ENCODE measurements at regions not wholly inside any gene's neighbourhood (a gene's known extent, or its start where the extent isn't known, plus 50 kb on each side); places are given as distances from the start of the nearest gene placed in this dataset.

- Histone ChIP-seq H3F3A (ENCODE audit: low read length, unreplicated experiment) (no peaks in the 10 kb centered on the region), H3K79me2 (ENCODE audit: low read length) (no peaks in the 10 kb centered on the region), H3K36me3 (ENCODE audit: low read depth, low read length) (no peaks in the 10 kb centered on the region), H3K27me3 (ENCODE audit: low read length) (no peaks in the 10 kb centered on the region), H3K9me3 (ENCODE audit: low read length) (no peaks in the 10 kb centered on the region), H2AFZ (ENCODE audit: low read length) (no peak overlapping the region), H3K27ac (ENCODE audit: low read length) (peak overlapping the region; percentile 20; the same call in 1 of the 2 replicates), H3K9me2 (replicated peaks; ENCODE audit: low read length) (no peaks in the 10 kb centered on the region), H4K20me1 (ENCODE audit: low read length) (no peaks in the 10 kb centered on the region), H3K4me1 (ENCODE audit: insufficient read depth, low read length) (0 out of 2 replicates have a peak, but pooled peaks cover 5% of the 10 kb centered on the region), H3K4me2 (ENCODE audit: low read length) (no peak overlapping the region), H3K4me3 (ENCODE audit: low read length) (no peak overlapping the region), H3K9ac (ENCODE audit: low read length) (no peak overlapping the region)
- intact Hi-C loops (cut with micrococcal nuclease): no loop called here
- BruUV-seq (replicated peaks): no TSS peak
- ChIA-PET POLR2A (ENCODE audit: unreplicated experiment) (no interaction called here), CTCF (no interaction called here)
- TF ChIP-seq CTCF (conservative IDR thresholded peaks at IDR 0.05; ENCODE audit: low read depth, low read length): no peak
- no peak for TF ChIP-seq EZH2phosphoT487 (IDR thresholded peaks at IDR 0.05; ENCODE audit: borderline replicate concordance, low read length)
- TF ChIP-seq EZH2 (IDR thresholded peaks at IDR 0.05; ENCODE audit: low read length, unreplicated experiment): no peak
- no peak for ATAC-seq
- DNase-seq: peak; percentile 14
These were observed 118.3 kb upstream of the FOXF1 start for GRCh38 chr16:86391984-86392383.

GRCh38 chr16:86392436-86393152 lies 117.7 kb upstream of the FOXF1 start:
- H3F3A ChIP-seq (ENCODE audit: low read length, unreplicated experiment): no peaks in the 10 kb centered on the region
- H3K27ac ChIP-seq (ENCODE audit: low read length): no peak overlapping the region
- H3K79me2 ChIP-seq (ENCODE audit: low read length): no peaks in the 10 kb centered on the region
- peak; percentile 26 for DNase-seq
- no peak overlapping the region for H3K4me3 ChIP-seq (ENCODE audit: low read length)
- no TSS peak for BruUV-seq (replicated peaks)
- 0 out of 2 replicates have a peak, but pooled peaks cover 6% of the 10 kb centered on the region for H3K4me1 ChIP-seq (ENCODE audit: insufficient read depth, low read length)
- H3K27me3 ChIP-seq (ENCODE audit: low read length): no peaks in the 10 kb centered on the region
- no peaks in the 10 kb centered on the region for H3K36me3 ChIP-seq (ENCODE audit: low read depth, low read length)
- TF ChIP-seq CTCF (conservative IDR thresholded peaks at IDR 0.05; ENCODE audit: low read depth, low read length) (no peak), EZH2phosphoT487 (IDR thresholded peaks at IDR 0.05; ENCODE audit: borderline replicate concordance, low read length) (no peak), EZH2 (IDR thresholded peaks at IDR 0.05; ENCODE audit: low read length, unreplicated experiment) (no peak)
- ChIA-PET CTCF (no interaction called here), POLR2A (ENCODE audit: unreplicated experiment) (no interaction called here)
- no peaks in the 10 kb centered on the region for H3K9me2 ChIP-seq (replicated peaks; ENCODE audit: low read length)
- ATAC-seq: no peak
- no peak overlapping the region for H2AFZ ChIP-seq (ENCODE audit: low read length)
- no peaks in the 10 kb centered on the region for H4K20me1 ChIP-seq (ENCODE audit: low read length)
- H3K4me2 ChIP-seq (ENCODE audit: low read length): no peak overlapping the region
- no peak overlapping the region for H3K9ac ChIP-seq (ENCODE audit: low read length)
- H3K9me3 ChIP-seq (ENCODE audit: low read length): no peaks in the 10 kb centered on the region
- intact Hi-C loops (cut with micrococcal nuclease): no loop called here

- intact Hi-C loops (cut with micrococcal nuclease): no loop called here
- H3K9ac ChIP-seq (ENCODE audit: low read length): no peak overlapping the region
- H3K4me1 ChIP-seq (ENCODE audit: insufficient read depth, low read length): 0 out of 2 replicates have a peak, but pooled peaks cover 6% of the 10 kb centered on the region
- ChIA-PET CTCF (no interaction called here), POLR2A (ENCODE audit: unreplicated experiment) (no interaction called here)
- BruUV-seq (replicated peaks): no TSS peak
- no peak overlapping the region for H3K27ac ChIP-seq (ENCODE audit: low read length)
- no peaks in the 10 kb centered on the region for H3K9me3 ChIP-seq (ENCODE audit: low read length)
- no peak for TF ChIP-seq EZH2phosphoT487 (IDR thresholded peaks at IDR 0.05; ENCODE audit: borderline replicate concordance, low read length)
- no peak for TF ChIP-seq EZH2 (IDR thresholded peaks at IDR 0.05; ENCODE audit: low read length, unreplicated experiment)
- no peak for TF ChIP-seq CTCF (conservative IDR thresholded peaks at IDR 0.05; ENCODE audit: low read depth, low read length)
- H2AFZ ChIP-seq (ENCODE audit: low read length): no peak overlapping the region
- H3K36me3 ChIP-seq (ENCODE audit: low read depth, low read length): no peaks in the 10 kb centered on the region
- H3F3A ChIP-seq (ENCODE audit: low read length, unreplicated experiment): no peaks in the 10 kb centered on the region
- H3K9me2 ChIP-seq (replicated peaks; ENCODE audit: low read length): no peaks in the 10 kb centered on the region
- no peak for ATAC-seq
- H4K20me1 ChIP-seq (ENCODE audit: low read length): no peaks in the 10 kb centered on the region
- no peaks in the 10 kb centered on the region for H3K27me3 ChIP-seq (ENCODE audit: low read length)
- H3K4me2 ChIP-seq (ENCODE audit: low read length): no peak overlapping the region
- no peak for DNase-seq
- no peaks in the 10 kb centered on the region for H3K79me2 ChIP-seq (ENCODE audit: low read length)
- H3K4me3 ChIP-seq (ENCODE audit: low read length): no peak overlapping the region
These were observed 116.3 kb upstream of the FOXF1 start for GRCh38 chr16:86393907-86394626.

All from PC-3 (cell line).